ENCODE measurements at regions not wholly inside any gene's neighbourhood (a gene's known extent, or its start where the extent isn't known, plus 50 kb on each side); places are given as distances from the start of the nearest gene placed in this dataset.

DNA sequence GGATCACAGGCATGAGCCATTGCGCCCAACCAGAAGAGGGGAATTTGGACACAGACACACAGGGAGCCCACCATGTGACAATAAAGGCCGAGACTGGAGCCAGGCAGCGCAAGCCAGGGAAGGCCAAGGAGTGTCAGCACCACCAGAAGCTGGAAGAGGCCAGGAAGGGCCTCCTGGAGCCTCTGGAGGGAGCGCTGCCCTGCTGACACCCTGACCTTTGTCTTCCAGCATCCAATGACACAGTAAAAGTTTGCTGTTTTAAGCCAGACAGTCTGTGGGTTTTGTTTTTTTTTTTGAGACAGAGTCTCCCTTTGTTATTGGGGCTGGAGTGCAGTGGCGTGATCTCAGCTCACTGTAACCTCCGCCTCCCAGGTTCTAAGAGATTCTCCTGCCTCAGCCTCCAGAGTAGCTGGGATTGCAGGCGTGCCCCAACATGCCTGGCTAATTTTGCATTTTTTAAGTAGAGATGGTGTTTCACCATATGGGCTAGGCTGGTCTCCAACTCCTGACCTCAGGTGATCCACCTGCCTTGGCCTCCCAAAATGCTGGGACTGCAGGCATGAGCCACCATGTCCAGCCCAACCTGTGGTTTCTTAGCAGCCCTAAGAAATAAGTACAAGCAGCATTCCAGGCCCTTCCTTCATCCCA lies 215.8 kb downstream of the CTTN start:
- DNase-seq, result no peak

DNA sequence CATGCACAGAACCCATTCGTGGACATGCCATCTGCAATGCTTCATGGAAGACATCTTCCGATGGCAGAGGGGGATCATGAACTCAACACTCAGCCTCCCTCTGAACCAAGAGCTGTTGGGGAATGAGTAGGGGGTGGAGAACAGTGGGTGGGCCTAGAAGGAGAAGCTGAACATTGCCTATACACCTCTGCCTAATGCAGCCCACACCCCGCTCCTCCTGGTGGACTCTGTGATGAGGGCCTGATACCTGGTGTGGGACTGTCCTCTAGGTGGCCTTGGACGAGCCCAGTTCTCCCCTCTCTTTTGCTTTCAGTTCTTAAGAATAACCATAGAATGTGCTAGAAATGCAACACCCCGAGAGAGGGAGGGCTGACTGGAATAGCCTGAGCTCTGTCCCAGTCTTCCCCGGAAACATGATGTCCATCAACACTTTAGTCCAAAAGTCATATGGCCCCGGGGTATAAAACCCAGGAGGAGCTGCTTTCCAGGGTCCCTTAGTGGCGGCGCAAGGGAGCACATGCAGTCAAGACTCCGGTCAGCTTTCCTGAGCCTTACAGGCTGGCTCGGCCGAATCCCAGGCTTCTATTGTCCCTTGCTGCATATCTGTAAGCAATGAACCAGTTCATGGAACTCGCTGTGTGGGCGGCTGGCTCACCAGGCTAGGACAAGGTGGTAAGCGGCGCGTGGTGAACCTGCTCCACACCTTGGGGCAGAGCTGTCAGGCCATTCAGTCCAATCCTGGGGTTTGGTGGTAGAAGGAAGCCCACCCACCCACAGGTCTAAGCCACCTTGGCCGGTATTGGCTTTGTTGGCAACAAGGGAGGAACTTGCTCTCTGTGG lies 216.9 kb downstream of the CTTN start:
- no peak for DNase-seq

DNA sequence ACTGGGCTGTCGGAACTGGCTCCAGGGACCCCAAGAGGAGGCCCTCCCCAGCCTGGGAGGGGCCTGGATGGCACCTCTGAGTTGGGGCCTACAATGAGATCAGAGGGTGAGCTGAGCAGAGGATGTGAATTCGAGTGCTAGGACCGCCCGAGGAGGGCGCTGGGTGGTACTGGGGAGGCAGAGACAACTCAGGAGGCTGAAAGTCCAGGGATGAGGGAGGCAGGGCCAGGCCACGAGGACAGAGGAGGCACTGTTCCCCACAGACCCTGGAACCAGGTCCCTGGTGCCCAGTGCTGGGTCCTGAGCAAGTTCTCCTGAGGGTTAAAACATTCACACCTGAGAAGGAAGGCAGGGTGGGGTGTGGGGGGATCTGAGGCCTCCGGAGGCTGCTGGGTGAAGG lies 218.0 kb downstream of the CTTN start:
- no peak for DNase-seq

DNA sequence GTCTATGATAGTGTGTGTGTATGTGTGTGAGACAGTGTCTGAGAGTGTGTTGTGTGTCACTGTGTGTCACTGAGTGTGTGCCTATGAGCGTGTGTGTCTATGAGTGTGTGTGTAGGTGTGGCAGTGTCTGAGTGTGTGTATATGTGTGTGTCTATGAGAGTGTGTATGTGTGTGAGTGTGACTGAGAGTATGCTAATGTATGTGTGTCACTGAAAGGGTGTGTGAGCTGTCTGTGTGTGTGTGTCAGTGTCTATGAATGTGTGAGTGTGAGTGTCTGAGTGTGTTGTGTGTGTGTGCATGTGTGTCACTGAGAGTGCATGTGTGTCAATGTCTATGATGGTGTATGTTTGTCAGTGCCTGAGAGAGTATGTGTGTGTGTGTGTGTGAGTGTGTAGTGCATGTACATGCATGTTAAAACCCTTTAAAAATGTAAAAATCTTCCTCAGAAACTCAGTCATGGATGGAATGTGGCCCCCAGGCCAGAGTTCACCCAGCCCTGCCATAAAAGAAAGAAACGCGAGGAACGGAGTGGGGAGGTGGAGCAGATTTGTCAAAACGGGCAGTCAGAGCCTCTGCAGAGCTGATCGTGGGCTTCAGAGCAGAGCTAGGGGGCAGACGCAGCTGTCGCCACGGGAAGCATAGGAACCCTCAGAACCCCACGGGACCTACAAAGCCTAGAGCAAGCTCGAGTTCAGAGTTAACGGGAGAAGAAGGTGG lies 218.8 kb downstream of the CTTN start:
- DNase-seq, result no peak

DNA sequence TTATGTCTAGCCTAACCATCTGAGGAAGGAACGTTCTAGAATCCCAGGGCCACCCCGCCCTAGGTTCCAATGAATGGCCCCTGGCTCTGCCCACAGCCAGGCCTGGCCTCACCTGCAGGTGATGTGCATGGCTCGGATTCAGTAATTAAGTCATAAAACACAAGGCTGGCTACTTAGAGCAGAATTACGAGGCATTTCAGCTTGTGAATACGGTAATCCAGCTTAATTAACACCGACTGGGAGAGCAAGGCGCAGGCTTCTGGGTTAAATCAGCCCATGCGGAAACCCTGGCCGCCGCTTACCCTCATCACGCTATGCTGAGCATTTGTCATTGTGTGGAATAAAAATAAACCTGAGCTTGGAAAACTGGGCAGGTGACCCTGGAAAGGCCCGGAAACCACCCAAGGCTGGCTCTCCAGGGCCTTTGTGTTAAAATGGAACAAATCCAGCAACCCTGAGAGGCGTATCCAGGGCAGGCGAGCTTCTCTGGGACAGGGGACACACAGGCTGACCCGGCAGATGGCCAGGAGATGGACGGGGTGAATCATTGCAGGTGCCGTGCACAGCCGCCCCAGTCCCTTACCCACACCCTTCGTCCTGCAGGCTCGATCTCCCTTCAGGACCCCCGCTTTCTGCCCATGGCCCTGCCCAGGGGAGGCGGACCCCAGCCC lies 220.2 kb downstream of the CTTN start:
- DNase-seq, result no peak

DNA sequence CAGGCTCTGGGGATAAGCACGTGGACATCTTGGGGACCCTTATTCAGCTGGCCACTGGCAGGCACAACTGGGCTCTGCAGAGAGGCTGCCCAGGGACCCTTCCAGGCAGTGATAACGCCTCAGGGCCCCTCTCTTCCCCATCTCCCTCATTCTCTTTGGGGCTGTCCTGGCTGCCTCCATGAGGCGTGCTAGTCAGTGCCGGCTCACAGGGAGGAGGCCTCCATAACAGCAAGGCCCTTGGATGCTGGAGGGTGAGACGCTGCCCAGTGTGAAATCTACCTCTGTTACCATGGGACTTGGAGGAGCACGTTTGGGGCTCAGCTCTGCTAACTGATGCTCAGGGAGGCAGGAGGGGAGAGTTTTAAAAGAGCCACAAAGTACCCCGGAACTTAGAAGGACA lies 221.3 kb downstream of the CTTN start:
- no peak for DNase-seq

DNA sequence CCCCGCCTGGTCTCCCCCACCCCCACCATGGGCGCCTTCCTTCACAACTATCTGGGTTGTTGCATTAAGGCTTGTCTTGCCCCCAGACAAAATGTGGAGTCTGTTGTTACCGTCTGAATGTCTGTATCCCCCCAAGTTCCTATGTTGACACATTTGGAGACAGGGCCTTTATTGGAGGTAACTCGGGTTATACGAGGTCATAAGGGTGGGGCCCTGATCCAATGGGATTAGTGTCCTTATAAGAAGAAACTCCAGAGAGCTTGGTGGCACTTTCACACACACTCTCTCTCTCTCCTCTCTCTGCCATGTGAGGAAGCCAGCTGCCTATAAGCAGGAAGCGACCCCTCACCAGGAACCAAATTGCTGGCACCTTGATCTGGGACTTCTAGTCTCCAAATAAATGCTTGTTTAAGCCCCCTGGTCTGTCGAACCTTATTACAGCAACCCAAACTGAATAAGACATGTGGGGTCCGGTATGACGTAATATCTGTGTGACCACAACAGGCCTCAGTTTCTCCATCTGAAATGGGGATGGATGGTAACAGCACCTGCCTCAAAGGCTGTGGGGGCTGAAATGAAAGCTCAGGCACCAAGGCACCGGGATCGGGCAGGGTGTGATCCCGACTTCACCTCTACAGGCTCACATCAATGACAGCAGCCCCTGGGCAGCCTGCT lies 222.3 kb downstream of the CTTN start:
- no peak for DNase-seq

DNA sequence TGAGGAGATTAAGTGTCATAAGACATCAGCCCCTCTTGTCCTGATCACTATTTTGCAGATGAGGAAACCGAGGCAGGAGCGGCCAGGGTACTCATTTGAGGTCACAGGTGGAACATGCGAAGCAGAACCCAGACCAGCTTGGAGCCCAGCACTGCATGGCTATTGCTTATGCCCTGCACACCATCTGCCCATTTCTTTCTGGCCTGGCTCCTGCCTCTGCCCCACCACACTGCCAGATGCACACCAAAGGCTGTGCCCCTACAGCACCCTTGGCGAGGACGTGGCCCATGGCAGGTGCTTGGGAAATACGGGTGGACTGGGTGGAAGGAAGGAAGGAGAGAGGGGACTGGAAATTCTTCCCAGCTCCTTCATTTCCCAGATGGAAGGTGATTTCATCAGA lies 222.9 kb downstream of the CTTN start:
- no peak for DNase-seq

DNA sequence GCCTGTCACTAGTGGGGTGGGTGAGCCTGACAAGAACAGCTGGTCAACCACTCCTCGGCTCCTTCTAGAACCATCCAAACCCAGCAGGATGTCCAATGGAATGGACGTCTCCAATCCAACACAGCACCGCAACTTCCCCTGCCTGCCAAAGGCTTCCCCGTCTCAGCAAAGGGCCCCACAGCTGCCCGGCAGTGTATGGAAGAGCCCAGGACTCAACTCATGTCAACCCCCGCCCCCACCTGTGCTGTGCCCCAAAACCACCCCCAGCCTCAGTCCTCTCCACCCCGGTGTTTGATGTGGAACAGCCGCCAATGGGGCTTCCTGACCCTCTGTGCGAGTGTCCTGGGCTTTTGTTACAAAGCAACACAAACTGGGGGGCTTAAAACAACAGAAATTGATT lies 223.8 kb downstream of the CTTN start:
- DNase-seq, result no peak

DNA sequence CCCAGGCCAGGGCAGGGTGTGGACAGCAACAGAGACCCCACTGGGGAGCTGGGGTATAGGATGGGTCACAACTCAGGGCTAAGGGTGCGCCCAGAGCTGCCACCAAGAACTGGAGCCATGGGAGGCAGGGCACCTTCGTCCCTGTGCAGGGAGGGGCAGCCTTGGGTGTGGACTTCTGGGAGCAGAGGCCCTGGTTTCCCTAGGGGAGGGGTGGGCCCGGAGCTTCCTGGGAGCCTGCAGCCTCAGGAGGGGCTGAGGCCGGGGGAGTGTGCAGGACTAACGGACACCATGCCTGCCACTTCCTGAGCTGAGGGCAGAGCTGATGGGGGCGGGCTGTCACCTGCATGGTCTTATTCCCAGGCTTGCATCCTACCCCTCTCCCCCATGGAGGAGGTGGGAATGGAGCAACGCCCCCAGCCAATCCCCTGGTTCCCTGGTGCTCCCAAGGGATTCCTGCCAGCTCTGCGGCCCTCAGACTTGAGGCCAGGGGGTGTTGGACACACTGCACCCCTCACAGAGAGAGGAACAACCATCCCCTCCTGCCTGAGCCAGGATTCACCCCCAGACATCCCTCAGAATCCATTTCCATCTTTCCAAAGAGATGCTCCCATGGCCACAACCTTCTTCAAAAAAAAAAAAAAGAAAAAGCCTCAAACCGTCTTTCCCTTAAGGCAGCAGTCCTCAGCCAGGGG lies 225.7 kb downstream of the CTTN start:
- no peak for DNase-seq

DNA sequence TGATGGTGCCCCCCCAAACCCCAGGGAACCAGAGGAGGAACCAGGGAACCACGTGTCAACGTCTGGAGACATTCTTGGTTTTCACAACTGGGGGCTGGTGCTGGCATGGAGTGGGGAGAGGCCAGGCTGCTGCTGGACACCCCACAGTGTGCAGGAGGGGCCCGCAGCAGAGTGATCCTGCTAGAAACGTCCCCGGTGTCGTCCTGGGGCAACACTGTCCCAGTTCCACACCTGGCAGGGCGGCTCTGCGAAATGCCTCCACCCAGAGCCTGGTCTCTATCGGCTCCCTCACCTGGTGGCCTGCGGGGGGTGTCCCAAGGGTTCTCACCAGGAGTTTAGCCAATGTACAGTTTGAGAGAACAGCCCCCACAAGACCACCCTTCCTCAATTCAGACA lies 226.3 kb downstream of the CTTN start:
- no peak for DNase-seq

DNA sequence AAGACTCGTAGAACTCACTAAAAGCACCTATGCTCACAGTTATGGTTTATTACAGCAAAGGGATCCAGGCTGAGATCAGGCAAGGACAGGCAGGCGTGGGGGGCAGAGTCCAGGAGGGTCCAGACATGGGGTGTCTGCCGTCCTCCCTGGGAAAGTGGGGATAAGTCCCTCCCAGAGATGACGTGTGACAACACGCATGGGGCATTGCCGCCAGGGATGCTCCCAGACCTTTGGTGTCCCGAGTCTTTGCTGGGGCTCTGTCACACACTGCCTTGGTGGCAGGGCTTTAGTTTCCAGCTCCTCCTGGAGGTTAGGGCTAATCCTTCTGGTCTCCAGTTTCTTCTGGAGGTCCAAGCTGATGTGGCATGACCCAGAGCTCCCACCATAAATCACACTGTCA lies 226.7 kb downstream of the CTTN start:
- no peak for DNase-seq

DNA sequence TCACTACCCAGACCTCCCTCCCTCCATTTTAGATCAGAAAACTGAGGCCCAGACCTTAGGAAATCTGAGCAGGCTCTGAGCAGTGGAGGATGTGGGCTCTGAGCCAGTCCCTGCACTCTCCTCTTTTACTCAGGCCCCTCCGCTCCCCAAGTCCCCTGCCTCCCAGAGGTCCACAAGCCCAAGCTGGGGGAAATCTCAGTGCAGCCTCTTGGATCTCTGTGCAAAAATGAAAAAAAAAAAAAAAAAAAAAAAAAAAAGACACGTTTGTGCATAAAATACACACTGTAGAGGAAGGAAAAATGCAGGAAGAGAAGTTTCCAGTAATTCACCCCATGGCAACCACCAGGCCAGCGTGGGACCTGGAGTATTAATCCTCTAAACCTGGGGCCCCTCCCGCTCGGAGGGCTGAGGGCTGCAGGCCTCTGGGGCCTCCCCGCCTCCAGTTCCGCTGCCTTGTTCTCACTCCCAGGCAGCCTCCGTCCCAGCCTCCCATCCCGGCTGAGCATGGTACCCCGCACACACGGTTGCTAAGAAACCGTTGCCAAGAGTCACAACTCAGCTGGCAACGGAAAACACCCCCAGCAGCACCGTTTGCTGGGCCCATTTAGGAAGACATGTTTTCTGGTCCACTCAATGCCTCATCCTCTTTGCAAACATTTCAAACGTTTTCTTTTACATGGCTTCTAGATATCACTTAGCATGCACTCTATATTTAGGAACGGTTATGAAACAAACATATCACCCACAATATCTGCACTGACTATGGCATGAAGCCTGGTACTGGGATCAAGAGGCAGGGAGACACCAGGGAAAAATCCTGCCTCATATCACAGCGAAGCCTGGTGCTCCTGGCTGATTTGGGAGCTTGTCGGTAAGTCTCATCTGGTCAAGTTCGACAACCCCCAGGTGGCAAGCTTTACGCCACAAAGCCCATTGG lies 227.5 kb downstream of the CTTN start:
- DNase-seq, result no peak

DNA sequence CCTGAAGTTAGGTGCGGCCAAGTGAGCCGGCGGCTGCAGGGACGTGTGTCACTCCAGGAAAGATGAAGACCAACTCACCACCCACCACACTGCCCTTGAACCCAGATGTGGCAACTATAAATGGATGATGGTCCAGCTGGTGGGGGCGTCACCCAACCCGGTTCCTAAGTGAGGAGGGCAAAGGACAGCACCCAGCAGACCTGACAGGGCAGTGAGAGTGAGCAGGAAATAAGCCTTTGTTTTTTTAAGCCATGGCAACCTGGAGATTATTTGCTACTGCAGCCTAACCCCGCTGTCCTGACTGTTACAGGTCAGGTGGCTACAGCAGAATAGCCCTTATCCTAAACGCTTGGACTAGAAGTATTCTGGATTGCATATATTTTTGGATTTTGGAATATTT lies 228.9 kb downstream of the CTTN start:
- DNase-seq, result no peak

DNA sequence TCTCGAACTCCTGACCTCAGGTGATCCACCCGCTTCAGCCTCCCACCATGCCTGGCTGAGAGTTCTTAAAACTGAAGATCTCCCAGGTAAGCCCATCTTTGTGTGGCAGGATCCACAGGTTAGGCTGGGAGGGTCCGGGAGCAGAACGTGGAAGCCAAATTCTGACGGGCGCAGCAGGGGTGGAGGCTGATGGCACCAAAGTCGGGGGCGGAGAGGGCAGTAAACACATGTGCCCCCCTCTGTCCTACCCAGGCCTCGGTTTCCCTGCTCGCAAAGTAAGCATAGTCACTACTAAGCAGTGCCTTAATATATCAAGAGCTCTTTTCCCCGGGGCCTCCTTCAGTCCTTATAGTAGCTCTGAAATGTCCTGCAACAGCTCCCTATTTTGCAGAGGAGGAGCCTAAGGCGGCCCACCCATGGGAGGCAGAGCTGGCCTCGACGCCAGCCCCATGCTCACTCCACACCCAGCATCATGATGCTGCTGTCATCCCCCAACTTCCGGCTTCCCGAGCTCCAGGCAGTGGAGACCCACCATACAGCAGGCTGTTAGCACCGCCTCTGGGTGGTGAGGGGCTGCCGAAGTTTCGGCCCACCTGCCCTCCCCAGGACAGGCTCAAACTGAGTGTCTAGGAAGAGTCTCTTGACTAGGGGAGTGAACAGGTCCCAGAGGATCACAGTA lies 230.0 kb downstream of the CTTN start:
- no peak for DNase-seq

DNA sequence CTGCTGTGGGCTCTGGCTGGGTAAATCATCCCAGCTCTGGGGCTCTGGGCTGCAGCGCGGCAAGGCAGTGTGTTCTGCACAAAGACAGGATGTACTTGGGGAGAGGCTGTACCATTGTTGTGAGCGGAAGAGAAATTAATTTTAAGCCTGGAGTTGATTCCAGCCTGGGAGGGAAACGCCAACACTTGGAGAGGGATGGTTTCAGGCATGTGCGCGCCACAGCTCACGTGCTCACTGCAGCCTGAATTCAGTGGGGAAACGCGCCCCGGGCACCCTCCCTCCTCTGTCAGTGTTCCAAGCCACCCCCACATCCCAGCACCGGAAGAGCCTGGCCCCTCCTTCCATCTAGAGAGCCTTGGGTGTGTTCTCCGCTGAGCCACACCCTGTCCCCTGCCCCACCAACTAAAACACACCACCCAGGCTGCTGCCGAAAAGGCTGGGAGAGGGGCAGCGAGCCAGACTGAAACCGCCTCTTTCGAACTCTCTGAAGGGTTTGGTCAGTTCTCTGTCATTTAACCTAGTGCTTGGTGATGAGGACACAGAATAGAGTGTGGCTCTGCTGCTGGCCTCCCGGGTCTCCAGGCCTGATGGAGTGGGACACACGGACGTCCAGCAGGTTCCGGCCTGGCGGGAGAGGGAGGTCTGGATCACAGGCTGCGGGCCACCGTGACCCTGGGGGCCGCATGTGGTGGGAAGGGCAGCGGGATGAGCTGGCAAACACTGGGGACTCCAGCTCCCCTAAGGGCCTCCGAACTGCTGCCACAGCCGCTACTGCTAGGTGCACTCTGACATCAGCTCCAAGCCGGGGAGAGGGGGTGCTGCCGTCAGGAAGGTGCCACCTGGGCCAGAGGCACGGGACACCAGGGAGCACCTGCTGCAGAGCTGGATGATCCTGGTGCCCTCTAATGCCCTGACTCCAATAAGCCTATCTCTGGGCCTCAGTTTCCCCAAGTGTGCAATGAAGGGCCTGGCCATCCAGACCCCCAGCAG lies 230.8 kb downstream of the CTTN start:
- DNase-seq, result no peak

DNA sequence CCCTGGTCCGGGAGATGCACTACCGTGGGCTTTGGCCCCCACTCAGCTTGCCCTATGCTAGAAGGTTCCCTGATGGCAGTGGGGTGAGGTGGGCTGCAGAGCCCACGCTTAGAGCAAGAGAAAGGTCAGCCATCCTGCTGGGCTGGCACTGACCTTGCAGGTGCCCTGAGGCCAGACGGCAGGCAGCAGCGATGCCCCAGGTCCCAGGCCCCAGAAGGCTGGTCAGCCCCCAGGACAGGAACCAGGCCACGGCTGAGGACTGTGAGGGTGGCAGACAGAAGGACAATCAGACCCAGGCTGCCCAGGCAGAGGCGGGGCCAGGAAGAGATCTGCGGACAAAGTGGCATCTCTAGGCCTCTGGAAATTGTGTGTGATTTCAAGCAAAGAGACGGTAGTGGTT lies 231.7 kb downstream of the CTTN start:
- DNase-seq, result no peak

DNA sequence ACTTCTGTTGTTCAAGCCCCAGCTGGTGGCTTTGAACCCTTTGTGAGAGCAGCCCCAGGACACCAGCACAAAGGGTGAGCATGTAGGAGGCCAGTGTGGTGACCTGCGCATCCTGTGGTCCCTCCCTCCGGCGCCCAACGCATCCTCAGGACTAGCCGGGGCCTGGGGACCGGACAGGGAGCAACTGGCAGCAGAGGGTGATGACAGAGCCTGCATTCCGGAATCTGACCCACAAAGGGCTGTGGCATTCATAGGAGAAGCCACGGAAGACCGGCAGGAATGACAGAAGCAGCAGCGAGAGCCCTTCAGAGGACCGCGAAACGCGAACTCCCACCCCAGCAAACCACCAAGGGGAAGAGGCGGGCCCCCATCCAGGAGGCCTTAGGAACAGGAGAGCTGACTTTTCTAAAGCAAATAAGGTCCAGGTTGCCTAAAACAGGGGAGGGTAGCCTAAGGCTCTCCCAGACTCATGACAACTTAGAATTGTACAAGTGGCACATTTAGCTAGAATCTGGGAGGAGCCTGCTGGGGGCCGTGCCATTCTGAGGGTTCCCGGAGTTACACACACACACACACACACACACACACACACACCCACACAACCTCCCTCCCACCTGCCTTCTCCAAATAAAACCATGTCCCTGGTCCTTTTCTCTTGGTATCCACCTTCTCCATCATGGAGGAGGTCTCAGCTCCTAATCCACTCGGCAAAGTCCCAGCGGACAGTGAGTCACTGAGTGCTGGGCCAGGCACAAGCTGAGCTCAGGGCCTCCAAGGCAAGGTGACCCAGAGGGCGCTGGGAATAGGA lies 232.7 kb downstream of the CTTN start:
- DNase-seq, result no peak
